HL-60/S4 treated with phorbol 12-myristate 13-acetate at 8.2 ng/mL for 4 days and 3 days (cell line): ENCODE measurements at regions not wholly inside any gene's neighbourhood (a gene's known extent, or its start where the extent isn't known, plus 50 kb on each side); places are given as distances from the start of the nearest gene placed in this dataset.

ENCODE experiments used
- in situ Hi-C: fragments of 300-500 bp; cut with MboI; formaldehyde crosslinking; loops from 2 replicates; pipeline ENCODE4 v1.15.0; 2022; ENCODE audit warnings: low sequenced_read_pairs

DNA sequence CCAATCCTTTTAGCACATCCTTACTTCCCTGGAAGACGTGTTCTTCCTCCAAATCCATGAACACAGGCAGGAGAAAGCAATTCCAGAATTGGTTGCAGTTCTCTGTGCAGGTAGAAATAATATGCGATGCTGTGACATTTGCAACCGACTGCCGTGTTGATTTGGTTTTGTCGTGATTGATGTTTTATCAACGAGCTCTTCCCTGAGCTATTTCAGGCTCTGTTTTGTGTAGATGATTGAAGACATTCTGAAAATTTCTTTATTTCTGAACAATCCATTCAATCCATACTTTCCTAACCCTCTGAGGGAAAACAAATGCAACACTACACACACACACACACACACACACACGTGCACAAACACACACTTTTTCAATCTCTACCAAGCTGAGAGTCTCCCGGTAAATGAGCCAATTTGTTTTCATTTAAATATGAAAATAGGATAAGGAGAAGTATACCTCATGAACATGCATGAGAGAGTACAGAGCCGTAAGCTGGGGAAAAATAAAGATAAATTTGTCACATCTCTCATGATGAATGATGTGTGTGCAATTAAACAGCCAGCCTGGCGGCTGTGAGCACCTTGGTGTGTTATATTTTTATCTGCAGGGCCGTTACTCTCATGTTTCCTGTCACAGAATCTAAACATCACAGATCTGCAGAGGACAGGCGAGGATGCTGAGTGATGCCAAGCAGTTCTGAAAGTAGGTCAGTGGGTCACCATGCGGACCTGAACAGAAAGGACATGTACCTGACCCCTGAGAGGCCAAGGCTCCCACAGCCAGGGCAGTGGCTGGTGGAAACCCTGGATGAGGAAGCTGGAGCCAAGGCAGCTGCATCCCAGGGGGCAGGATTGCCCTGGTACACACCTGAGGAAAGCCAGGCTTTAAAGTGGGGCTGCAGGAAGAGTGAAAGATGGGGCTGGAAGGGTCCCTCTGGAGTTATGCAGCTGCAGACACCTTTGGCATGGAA lies 64.8 kb downstream of the PDCL3 start:
- in situ Hi-C loops: no loop called here

DNA sequence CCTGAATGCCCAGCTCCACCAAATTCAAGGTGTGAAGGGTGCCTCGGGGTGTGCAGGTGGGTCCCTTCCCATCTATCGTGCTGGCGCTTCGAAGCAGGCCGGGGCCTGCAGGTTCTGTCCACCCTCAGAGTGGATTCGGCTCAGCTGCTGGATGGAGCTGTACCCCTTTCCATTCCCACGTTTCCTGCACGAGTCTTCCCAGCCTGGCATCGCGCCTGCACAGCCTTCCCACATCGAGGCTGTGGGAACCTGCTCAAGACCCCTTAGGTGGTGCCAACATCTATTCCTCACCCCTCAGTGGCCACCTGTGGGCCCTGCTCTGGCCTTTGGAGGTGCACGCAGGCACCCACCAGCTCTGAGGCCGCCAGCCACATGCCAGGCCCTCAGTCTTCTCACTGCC lies 65.7 kb downstream of the PDCL3 start:
- in situ Hi-C loops: no loop called here

DNA sequence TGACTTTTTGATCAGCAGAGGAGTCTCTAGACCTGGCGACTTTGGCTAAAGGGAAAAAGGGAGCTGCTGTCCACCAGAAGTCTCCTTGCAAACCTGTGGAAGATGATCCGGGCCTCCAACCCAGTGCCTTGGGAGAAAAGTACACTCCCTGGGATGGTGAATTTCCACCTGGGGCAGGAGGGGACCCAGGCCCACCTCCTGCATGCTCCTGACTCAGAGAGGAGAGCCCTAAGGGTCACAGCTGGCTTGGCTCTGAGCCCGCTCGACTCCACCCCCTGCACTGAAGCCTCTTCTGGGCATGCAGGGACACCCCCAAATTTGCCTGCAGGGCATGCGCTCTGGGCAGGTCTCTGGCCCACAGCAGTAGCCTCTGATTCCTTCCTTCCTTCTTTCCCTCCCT lies 66.5 kb downstream of the PDCL3 start:
- in situ Hi-C loops: no loop called here

- in situ Hi-C loops: no loop called here
These were observed 67.7 kb downstream of the PDCL3 start for GRCh38 chr2:100630473-100630977.

DNA sequence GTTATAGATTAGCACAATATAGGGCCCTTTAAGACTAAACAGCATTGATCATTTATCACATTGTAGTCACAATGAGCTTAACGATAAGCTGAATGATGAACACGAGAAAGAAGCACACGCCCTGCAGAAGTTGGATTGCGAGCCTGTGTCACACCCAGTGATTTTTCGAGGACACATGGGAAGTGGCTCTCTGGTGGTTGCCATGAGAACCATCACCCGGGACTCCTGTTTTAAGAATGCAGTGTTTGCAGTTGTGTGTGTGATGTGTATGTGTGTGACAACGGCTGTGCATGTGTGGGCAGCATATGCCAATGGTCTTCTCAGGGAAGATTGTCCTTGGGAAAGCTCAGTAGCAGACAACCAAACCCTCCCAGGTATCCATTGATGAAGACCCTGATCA lies 69.2 kb downstream of the PDCL3 start:
- in situ Hi-C loops: no loop called here

DNA sequence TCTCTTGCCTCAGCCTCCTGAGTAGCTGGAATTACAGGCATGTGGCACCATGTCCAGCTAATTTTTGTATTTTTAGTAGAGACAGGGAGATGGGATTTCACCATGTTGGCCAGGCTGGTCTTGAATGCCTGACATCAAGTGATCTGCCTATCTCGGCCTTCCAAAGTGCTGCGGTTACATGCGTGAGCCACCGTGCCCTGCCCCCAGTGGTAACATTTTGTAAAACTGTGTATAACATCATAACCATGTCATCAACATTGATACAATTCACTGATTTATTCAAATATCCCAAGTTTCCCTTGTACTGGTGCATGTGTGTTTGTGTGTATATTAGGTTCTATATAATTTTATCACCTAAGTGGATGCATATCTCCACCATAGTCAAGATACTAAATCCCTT lies 70.0 kb downstream of the PDCL3 start:
- in situ Hi-C loops: no loop called here

DNA sequence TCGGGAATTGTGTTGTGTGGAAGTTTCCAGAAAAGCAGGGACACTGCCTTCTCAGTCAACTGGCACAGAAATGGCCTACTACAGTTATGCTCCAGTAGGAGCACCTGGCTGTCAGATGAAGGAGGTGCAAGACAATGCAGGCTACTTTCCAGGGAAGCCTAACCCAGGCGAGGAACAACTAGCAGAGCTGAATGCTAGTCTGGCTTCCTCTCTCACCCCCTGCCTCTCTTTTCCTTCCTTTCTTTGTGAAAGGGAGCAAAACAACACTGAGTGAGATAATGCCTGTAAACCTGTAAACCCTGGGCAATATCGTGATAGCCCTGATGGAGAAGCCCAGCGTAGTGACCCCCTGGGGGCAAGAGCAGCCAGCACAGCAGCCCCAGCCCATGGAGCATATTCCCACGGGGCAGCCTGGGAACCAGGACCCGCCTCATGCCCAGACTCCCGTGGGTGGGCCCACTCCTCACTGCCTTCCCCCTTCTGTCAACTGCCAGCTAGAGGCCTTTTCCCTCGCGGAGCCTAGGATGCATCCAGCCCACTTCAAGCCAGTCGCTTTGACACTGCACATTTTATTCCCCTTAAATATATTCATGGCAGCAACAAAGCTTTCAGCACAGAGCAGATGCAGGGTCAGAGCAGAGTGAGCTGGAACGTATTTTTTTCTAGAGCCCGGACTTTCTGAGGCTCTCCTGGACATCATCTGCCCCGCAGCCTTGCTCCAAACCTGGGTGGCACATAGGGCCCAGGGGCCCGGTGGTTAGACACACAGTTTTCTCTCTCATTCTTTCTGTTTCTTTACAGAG lies 77.0 kb downstream of the PDCL3 start:
- in situ Hi-C loops: no loop called here

GRCh38 chr2:100640431-100641124 lies 77.8 kb downstream of the PDCL3 start:
- in situ Hi-C loops: no loop called here

DNA sequence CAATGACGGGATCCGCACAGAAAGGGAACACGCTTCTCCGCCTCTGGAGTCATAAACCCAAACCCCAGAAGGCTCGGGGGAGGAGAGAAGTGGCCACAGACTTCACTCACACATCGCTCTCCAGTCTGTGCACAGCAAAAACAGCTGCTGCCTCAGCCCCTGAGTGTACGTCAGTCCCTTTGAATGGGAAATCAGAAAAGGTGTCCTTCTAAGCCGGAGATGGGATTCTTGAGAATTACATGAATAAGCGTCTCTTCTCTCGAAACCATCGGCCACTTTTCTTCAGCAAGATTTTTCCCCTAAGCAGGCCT lies 78.3 kb downstream of the PDCL3 start:
- in situ Hi-C loops: no loop called here

DNA sequence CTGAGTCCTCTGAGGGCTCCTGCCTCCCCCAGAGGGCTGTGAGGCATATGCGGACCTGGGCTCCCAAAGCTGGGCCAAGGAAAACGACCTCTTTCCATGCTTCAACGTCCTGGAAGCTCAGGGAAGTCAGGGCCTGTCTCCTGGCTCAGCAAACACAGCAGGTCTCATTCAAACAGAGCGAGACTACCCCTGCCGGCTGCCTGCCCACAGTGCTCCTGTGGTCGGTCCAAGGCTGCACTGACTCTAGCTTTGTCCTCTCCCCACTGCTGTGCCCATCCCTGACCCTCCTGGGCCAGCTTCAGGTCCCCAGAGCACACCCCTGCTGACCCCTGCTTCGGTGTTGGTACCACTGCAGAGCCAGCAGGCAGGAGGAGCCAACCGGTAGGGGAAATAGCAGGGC lies 79.6 kb downstream of the PDCL3 start:
- in situ Hi-C loops: no loop called here

DNA sequence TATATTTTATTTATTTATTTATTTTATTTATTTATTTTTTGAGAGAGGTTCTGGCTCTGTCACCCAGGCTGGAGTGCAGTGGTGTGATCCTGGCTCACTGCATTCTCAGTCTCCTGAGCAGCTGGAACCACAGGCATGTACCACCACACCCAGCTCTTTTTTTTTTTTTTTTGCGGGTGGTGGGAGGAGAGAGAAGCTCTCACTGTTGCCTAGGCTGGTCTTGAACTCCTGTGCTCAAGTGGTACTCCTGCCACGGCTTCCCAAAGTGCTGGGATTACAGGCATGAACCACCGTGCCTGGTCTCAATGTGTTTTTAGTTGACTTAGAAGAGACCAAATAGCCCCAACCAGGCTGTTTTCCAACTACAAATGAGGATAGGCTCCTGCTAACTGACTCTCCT lies 80.7 kb downstream of the PDCL3 start:
- in situ Hi-C loops: no loop called here

- in situ Hi-C loops: no loop called here
These were observed 81.2 kb downstream of the PDCL3 start for GRCh38 chr2:100643906-100644501.

- in situ Hi-C loops: no loop called here
These were observed 83.1 kb downstream of the PDCL3 start for GRCh38 chr2:100645695-100646429.

DNA sequence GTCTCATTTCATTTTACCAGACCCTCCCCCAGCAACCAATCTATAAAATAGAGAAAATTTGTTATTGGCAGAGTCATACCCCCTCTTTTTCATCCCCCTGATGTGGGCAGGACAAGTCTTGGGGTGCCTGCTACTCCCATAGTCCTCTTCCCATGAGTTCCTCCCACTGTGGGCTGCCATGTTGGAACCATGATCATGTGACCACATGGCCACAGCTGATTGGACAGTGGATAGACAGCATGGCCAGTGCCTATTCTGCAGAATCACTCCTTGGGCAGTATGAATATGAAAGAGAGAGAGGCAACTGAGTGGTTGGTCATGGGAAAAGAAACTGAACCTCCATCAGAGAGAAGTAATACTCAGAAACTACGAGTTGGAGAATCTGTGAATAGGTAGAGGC lies 84.9 kb downstream of the PDCL3 start:
- in situ Hi-C loops: no loop called here

DNA sequence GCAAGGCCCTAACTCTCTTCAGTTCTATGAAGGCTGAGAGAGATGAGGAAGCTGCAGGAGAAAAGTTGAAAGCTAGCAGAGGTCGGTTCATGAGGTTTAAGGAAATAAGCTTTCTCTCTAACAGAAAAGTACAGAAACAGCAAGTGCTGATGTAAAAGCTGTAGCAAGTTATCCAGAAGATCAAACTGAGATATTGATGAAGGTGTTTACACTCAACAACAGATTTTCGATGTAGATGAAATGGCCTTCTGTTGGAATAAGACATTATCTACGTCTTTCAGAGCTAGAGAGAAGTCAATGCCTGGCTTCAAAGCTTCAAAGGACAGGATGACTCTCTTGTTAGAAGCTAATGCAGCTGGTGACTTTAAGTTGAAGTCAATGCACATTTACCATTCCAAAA lies 87.4 kb downstream of the PDCL3 start:
- in situ Hi-C loops: no loop called here

DNA sequence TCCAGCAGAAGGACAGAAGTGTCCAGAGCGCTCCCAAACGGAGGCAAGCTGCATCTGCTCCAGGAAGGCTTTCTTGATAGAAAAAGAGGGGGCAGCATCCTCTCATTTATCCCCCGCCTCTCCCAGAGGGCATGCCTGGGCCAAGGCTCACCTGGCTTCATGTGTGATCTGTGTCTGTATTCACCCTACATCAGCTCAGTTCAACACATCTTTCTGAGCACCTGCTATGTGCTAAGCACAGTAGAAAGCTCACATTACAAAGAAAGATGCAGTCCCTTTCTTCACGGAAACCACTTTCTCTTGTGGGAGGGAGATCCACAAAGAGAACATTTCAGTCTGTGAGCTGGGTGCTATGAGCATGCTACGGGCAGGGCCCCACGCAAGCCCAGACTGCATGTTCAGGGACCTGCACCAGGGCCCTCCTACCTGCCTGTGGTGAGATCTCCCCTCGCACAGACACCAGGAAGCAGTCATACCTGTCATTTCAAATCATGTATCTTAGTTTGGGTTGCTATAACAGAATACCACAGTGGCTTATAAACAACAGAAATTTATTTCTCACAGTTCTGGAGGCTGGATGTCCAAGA lies 90.7 kb downstream of the PDCL3 start:
- in situ Hi-C loops: no loop called here

- in situ Hi-C loops: no loop called here
These were observed 91.8 kb downstream of the PDCL3 start for GRCh38 chr2:100654611-100655010.

- in situ Hi-C loops: no loop called here
These were observed 92.7 kb downstream of the PDCL3 start for GRCh38 chr2:100655446-100655845.

GRCh38 chr2:100655936-100656534 lies 93.2 kb downstream of the PDCL3 start:
- in situ Hi-C loops: no loop called here

DNA sequence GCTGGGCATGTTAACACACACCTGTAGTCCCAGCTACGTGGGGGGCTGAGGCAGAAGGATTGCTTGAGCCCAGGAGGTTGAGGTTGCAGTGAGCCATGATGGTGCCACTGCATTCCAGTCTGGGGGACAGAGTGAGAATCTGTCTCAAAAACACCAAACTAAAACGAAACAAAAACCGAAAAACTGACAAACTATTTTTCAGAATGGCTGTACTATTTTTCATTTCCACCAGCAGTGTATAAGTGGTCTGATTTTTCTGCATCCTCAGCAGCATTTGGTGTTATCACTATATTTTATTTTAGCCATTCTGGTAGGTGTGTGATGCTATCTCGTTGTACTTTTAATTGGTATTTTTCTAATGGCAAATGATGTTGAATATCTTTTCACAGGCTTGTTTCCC lies 95.2 kb downstream of the PDCL3 start:
- in situ Hi-C loops: no loop called here
